GM21526 (cell line): ENCODE measurements at regions not wholly inside any gene's neighbourhood (a gene's known extent, or its start where the extent isn't known, plus 50 kb on each side); places are given as distances from the start of the nearest gene placed in this dataset.
"Not testable (repeated sequence)": the region's sequence is repeated elsewhere in the genome, so short reads cannot be mapped to it uniquely, and the experiment has no call there.

Experiments used
- ATAC-seq: cut with Tn5 transposase; IDR thresholded peaks from one replicate; pipeline ENCODE4 v1.9.1; 2021; ENCODE audit warnings: moderate library complexity; ENCODE audit not compliant: unreplicated experiment, low FRiP score

DNA sequence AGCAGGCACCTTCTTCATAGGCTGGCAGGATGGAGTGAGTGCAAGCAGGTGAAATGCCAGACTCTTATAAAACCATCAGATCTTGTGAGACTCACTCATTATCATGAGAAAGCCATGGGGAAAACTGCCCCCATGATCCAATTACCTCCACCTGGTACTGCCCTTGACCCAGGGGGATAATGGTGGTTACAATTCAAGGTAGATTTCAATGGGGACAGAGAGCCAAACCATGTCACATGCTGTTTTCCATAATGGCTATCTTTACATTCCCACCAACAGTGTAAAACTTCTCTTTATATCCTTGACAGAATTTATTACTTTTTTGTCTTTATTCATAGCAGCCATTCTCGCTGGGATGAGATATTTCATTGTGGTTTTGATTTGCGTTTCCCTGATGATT lies 663.0 kb upstream of the AGA start:
- no peak for ATAC-seq

DNA sequence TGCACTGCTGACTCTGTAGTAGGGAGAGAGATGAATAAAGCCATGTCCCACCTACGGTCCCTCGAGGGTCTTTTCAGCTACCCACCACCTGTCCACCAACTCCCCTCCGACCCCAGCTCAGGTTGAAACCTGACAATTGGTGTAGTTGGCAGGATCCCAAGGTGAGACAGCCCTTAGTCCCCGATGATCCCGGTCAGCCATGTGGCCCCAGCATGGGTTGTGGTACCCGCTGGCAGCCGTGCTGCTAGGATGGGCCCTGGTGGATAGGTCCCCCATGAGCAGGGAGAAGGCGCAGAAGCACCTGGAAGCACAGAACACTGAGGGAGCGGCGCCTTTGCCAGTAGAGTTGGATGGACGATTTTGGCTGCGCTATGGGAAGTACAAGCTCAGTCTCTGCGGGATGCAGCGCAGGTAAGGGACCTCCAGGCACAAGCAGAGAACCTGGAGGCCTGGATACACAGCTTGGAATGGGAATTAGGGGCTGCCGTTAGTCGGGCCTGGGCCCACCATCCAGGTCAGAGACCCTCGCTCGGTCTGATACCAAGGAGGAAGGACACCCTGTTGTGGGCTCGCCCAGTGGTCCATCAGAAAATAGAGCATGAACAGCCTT lies 694.6 kb upstream of the AGA start:
- ATAC-seq = no peak

- ATAC-seq = no peak
Observed at GRCh38 chr4:178137732-178138471, 695.7 kb upstream of the AGA start.

GRCh38 chr4:178138491-178138890 lies 696.3 kb upstream of the AGA start:
- no peak for ATAC-seq

DNA sequence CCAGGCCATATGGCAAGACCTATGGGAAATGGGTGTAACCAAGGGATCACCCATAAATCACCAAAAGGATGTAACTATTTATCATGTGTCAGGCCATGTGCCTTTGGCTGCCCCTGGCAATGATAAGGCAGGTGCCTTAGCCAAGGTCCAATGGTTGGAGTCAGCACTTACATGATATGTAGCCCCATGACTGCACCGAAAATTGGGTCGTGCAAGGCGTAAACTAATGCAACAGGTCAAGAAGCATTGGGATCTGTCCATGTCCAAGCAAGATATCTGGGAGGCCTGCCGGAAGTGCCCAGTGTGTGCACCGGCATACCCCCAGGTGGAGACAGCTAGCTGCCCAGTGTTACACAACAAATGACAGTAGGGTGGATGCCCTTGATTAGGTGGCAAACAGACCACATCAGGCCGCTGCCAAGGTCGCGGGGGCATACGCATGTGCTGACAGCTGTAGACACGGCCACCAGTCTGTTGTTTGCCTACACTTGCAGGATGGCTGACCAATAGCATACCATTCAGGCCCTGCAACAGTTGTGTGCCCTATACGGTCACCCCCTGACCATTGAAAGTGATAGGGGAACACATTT lies 698.2 kb upstream of the AGA start:
- ATAC-seq = no peak

DNA sequence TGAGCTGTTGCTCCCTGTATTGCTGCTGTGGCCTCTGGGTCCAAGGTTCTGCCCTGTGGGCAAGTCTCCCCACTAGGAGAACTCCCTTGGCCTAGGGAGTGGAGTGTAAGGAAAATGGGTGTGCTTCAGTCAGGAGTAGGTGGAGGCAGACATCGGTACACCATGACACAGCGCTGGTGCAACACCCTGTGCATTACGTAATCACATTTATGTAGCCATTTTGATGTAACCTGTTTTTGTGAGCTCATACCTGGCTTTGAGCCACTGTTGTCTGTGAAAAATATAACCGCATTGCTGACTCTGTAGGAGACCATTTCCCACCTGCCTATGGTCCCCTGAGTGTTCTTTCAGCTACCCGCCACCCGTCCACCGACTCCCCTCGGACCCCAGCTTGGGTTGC lies 700.5 kb upstream of the AGA start:
- ATAC-seq = no peak

DNA sequence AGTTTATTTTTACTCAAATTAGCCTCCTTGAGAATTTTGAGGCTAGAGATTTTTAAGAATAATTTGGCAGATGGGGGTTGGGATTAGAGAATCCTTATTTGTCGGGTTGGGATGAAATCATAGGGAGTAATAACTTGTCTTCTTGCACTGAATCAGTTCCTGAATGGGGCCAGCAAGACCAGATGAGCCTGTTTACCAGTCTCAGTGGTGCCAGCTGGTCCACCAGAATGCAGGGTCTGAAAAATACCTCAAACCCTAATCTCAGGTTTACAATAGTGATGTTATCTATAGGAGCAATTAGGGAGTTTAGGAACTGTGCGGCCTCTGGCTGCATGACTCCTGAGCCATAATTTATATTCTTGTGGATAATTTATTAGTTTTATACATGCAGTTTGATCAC lies 705.9 kb upstream of the AGA start:
- ATAC-seq = no peak

DNA sequence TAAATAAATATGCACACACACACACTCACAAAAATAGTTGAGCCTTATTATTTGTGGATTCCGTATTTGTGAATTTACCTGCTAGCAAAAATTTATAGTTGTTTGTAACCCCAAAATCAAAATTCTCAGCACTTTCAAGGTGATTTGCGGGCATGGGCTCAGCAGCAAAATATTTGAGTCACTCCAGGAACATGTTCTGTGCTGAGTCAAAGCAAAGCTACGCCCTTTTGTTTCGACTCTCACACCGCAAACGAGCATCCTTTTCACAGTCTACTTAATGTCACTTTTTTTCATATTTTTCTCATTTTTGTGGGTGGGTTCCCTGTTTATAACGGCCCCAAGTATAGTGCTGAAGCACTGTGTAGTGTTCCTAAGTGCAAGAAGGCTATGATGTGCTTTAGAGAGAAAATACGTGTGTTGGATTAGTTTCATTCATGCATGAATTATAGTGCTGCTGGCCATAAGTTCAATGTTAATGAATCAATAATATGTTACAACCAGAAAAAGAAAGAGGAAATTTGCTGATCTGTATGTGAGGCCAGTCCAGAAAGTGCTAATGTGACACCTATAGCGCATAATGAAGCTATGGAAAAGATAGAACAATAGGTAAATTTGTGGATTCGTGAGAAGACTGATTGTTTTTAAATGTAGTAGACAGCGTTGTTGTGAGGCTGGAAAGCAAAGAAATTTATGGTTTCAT lies 723.2 kb upstream of the AGA start:
- ATAC-seq = no peak

- no peak for ATAC-seq
Observed at GRCh38 chr4:178165951-178166308, 723.7 kb upstream of the AGA start.

- ATAC-seq = no peak
Observed at GRCh38 chr4:178173771-178174170, 731.5 kb upstream of the AGA start.

DNA sequence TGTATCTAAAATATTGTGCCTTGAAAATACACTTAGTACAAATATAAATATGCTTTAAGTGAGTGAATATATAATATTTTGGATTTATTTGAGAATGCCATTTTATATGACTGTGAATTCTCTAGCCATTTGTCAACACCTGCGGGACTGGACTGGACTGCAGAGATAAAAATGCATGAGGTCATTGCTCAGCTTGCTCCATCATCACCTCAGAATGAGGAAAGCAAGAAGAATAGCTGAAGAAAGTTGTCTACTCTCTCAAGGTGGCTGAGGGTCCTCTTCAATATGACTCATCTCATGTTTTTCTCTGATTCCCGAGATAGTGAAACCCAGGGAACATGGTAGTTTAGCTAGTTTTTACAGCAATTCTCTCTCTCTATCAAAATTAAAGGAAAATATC lies 732.5 kb upstream of the AGA start:
- ATAC-seq = no peak

DNA sequence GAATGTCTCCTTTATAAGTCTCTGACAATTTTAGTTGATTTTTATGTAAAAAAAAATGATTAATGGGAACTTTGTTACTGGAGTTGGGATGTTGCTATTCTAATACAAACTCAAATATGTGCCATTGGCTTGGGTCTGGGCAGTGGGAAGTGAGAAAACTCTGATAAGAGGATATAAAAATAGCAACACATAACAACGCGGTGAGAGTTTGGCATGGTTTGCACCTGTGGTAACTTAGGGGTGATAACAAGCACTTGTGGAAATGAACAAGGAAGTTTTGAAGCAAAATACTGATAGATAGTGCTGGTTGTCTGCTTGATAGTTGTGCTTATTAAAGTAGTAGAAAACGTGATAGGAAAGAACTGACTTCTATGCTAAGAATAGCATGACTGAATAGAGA lies 743.3 kb upstream of the AGA start:
- no peak for ATAC-seq

DNA sequence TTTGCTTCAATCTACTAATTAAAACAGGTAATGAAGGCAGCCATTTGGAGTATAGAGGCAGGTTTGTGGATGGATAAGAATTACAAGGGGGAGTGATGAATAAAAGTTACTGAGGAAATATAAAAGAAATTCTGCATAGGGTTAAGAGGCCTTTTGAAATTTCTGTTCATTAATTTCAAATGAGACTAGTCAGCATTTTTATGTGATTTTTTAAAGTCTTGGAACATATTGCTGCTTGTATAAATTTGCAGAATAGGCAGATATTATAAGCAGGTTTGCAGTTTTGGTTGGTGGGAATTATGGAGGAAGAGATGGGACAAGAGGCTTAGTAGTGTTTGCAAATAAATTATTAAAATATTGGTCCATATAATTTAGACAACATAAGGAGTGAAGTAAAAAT lies 750.4 kb upstream of the AGA start:
- no peak for ATAC-seq

- no peak for ATAC-seq
Observed at GRCh38 chr4:178196751-178197374, 754.6 kb upstream of the AGA start.

GRCh38 chr4:178198691-178199090 lies 756.5 kb upstream of the AGA start:
- ATAC-seq = no peak

DNA sequence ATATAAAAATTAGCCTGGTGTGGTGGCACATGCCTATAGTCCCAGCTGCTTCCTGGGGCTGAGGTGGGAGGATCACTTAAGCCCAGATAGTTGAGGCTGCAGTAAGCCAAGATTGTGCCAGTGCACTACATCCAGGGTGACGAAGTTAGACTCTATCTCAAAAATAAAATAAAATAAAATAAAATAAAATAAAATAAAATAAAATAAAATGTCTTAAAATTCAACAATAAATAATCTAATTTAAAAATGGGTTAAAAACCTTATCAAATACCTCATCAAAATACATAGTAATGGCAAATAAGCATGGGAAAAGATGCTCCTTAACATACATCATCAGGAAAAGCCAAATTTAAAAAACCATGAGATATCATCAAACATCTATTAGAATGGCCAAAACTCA lies 760.2 kb upstream of the AGA start:
- no peak for ATAC-seq

- ATAC-seq = no peak
Observed at GRCh38 chr4:178205826-178206225, 763.6 kb upstream of the AGA start.

- ATAC-seq = no peak
Observed at GRCh38 chr4:178215309-178215708, 773.1 kb upstream of the AGA start.

GRCh38 chr4:178215763-178216162 lies 773.5 kb upstream of the AGA start:
- no peak for ATAC-seq

DNA sequence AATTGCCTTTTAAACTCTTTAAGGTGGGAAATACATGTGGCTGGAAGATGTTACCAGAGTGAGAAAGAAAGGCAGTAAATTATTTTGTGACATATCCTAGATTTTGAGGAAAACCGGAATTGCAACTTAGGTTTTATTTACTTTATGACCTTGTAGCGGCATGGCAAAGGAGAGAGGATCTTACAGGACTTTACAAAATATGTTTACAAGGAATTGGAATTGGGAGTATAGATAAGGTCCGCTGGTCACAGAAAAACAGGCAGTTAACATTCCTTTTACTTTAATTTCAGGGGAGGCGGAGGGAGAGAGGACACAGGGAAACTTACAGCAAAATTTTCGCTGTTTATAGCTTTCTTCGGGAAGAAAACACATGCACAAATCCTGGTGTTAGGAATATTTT lies 784.2 kb upstream of the AGA start:
- not testable (repeated sequence) for ATAC-seq

- no peak for ATAC-seq
Observed at GRCh38 chr4:178233906-178234305, 791.7 kb upstream of the AGA start.
